ENCODE measurements at regions not wholly inside any gene's neighbourhood (a gene's known extent, or its start where the extent isn't known, plus 50 kb on each side); places are given as distances from the start of the nearest gene placed in this dataset.

DNA sequence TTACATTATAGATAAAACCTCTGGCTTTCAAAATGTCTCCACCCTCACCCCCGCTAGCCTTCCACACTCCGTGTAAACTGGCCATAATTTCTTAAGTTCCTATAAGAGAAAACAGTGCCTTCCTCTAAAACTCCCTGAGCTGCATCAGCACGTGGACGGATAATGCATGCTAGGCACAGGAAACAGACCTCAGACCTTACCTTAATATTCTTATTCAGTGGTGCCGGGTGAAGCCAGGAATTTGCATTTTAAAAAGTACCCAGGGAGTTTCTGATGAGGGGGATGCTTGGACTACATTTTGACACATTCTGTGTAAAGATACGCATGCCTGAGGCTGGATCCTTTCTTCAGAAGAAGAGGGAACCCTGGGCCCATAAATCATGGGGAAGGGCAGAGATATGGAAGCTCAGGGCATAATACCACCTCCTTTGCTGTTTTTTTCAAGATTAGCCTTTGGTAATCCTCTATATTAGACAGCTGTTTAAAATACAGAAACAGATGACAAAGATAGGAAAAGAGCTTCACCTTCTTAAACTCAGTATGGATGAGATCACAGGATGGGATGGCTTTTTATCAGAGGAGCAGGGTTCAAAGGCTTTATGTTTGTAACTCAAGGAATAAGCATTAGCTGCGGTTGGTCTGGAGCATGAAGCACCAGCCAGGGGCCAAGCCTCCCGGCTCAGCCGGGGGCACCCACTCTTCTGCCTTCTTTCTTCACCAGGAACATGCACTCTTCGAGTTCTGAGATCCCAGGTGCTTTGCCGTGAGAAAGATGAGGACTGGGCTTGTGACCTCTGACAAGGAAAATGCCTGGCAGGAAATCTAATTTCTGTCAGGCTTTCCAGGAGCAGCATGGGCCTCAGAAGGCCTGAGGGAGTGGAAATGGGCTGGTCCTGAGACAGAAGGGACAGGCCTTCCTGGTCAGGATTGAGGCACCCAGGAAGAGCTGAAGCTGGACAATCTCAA, 218.1 kb upstream of the SOX4 start:
- in situ Hi-C loops (cut with HindIII; ENCODE audit: low sequenced_read_pairs): no loop called here

DNA sequence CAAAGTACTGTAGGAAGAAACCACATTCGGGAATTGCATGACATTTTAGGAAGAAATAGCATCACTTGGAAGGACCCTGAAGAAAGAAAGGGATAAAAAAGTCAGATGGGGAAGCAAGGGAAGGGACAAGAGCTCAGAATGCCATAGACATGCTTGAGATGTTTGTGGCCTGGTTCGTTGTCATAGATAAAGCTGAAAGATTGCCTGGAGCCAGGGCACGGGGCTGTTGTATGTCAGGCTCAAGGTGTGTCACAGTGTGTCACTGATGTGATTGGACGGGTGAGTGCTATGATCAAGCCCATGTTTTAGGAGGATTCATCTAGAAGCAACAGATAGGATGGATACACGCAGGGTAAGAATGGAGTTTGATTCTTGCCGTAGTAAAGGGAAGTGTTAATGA, 216.2 kb upstream of the SOX4 start:
- in situ Hi-C loops (cut with HindIII; ENCODE audit: low sequenced_read_pairs): no loop called here

DNA sequence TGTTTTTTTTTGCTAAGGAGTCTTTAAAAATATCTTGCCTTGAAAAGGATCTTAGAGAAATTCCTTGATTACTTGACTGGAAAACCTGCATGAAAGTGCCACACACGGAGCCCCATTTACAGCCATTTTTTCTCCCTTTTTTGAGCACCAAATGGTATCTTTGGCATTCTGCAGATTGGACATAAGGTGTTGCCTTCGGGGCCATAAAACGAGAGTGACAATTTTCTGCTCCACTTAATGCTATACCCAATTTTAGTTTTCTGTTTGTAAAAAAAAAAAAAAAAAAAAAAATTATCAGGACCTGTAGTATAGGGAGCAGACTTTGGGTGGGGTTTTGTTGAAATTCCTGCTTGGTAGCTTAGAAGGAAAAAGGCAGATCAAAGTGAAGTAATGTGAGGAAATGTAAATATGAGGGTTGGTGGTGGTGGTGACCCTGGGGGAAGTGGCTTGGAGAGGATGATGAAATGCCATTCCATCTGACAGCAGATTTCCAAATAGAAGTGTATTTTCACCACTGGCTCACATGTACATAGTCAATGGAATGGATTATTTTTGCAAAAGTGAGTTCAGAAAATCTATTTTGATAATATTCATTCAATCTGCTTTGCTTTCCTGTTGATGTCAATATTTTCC, 212.1 kb upstream of the SOX4 start:
- in situ Hi-C loops (cut with HindIII; ENCODE audit: low sequenced_read_pairs): no loop called here

DNA sequence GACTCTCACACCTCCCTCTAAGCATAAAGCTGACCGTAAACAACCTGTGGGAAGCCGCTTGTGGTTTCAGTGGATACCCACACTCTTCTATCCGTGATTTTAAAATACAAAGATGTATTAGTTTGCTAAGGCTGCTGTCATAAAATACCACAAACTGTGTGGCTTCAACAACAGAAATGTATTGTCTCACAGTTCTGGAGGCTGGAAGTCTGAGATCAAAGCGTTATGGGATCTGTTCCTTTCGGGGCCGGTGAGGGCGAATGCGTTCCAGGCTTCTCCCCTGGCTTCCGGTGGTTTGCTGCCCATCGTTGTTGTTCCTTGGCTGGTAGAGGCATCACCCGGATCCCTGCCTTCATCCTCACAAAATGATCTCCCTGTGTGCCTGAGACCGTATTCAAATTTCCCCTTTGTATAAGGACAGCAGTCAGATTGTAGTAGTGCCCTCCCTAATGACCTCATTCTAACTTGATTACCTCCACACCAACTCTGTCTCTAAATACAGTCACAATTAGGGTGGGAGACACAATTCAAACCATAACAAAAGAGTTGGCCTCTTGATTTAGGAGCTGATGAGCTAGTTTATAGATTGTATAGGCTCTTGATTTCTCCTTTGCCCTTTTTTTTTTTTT, 210.6 kb upstream of the SOX4 start:
- in situ Hi-C loops (cut with HindIII; ENCODE audit: low sequenced_read_pairs): no loop called here

DNA sequence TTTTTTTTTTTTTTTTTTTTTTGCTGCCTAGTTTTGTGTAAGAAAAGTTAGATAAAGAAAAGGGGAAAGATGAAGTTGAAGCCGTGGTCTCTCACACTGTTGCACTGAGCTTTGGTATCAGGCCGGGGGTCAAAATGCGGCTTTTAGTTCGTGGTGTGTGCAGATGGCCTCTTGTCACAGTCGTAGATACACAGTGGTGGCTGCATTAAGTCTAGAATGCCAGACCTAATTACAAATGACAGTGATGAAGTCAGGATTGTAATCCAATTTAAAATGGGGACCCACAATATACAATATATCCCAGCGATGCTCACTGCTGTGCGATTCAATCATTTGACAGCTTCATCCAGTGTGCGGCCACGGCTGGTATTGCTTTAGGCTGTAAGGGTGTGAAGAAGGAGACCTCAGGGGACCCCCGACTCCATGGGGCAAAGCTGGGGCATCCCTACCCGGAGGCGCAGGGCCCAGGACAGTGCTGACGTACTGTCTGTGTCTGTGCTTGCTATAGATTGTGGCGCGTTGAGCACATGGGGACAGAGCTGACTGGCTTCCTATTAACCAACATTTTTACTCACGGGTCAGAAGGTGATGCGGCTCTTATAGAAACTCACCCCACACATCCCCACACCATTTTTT, 210.0 kb upstream of the SOX4 start:
- in situ Hi-C loops (cut with HindIII; ENCODE audit: low sequenced_read_pairs): no loop called here

DNA sequence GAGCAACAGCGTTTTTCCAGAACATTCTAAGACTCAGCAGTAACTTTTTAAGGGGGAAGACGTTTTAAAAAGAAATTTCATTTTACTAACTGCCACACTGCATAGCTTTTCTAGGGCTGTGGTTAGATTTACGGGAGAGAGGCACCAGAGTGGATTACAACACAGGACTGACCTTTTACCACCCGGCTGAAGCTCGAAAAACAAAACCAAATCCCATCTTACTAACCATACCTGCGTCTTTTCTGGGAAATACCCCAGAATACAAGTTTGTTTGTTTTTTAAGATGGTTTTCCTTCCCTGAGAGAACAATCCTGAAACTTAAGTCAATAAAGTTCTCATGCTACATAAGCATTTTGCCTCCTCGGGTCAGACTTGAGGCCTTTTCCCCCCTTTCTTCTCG, 209.3 kb upstream of the SOX4 start:
- in situ Hi-C loops (cut with HindIII; ENCODE audit: low sequenced_read_pairs): no loop called here

DNA sequence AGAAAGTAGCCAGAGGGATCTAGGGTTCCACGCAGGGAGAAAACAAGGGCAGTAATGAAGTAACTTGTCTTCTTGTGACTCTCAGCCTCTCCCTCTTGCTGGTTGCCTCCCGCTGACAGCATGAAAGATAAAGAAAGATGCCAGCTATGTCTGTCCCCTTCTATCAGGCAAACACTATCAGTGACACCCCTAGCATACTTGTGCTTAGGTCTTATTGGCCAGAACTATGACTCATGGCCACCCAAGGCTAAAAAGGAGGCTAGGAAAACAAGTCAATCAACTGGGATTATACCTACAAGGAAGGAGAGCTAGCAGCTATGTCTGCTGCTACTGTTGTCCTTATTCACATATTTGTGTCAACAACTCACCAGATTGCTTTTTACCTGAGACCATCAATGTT, 206.8 kb upstream of the SOX4 start:
- in situ Hi-C loops (cut with HindIII; ENCODE audit: low sequenced_read_pairs): no loop called here

DNA sequence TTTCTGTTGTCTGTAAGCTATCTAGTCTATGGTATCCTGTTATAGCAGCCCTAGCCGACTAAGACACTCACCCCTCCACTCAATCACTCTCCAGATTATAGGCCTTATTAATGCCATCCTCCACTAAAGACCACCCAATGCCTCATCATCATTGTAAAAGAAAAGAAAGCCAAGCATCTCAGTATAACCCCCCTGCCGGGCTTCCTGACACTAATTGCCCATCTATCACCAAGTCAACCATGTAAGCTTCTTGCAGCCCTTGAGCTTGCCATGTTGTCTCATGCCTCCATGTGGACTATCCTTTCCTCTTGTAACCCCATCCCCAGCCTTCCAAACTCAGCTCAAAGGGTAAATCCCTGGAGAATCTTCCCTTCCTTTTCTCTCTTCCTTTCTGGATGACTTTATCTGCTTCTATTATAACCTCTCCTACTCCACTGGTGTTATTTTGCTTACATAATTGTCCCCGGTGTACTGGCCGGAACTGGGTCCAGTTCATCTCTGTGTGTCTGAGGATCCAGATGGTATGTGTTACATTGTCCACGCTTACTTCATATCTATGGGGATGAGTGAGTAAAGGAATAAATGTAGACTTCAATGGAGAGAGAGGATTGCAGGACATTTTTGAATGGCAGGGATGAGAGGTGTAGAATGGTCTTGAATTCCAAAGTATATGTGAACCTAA, 202.9 kb upstream of the SOX4 start:
- in situ Hi-C loops (cut with HindIII; ENCODE audit: low sequenced_read_pairs): no loop called here

DNA sequence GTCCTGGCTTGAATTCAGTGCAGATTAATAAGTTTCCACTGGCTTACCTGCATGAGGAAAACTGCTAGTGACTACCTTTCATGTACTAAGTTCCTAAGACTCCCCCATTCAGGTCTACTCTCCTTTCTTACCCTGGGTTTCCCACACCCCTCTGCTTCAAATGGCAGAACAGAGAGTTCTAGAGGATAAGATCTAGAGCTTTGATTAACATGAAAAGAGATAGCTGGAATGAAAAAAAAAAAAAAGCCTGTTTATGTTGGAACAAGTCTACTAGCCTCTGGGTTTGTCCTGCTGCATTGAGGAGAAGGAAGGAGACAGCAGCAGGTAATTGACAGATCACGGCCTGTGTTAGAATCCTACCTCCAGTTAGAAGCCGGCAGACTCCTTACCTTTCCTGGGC, 201.4 kb upstream of the SOX4 start:
- in situ Hi-C loops (cut with HindIII; ENCODE audit: low sequenced_read_pairs): no loop called here

DNA sequence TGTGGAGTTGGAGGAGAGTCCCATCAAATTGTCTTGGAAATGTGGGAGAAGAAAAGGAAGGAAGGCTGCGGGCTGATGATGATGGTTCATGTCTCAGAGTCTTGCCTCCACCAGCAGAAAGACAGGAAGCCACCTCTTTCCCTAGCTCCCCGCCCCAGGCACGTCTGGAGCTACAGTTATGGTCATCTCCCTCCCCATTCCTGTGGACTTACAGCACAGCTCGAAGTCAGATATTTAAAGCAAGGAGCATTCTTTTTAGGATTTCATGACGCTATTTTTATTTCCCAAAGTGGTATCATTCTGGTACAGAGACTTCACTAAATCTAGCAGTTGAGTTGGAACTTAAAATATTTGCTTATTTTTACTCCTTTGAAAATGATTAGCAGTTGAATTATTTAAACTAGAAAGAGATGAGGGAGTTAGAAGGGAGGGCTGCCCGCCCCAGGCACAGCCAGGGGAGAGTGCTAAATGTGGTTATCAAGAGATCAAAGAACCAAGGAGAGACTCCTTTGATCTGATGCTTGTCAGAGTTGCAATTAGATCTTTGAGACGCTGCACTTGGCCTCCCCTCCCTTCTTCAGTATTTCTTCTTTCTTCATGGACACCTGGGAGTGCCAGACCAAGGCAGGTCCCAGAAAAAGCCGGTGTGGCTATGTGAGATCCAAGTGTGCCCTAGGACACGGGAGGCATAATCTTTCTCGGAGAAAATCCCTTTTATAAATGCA, 199.9 kb upstream of the SOX4 start:
- in situ Hi-C loops (cut with HindIII; ENCODE audit: low sequenced_read_pairs): no loop called here

DNA sequence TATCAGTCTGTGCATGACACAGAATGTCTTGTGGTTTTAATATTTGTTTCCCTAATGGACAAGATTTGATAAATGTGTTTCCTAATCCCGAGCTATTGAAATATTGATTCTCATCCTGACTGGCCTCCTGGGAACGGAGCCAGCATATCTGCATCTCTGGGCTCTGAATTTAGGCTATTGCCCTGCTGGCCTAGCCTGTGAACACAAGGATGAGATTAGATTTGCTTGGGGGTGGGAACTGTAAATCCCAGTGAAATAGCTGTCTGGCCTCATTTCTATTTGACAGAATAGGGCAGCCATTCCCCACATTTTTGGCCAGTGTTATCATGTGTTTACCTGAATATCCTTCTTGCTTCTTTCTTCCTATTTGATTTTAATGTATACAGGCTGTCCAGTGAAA, 198.4 kb upstream of the SOX4 start:
- in situ Hi-C loops (cut with HindIII; ENCODE audit: low sequenced_read_pairs): no loop called here

DNA sequence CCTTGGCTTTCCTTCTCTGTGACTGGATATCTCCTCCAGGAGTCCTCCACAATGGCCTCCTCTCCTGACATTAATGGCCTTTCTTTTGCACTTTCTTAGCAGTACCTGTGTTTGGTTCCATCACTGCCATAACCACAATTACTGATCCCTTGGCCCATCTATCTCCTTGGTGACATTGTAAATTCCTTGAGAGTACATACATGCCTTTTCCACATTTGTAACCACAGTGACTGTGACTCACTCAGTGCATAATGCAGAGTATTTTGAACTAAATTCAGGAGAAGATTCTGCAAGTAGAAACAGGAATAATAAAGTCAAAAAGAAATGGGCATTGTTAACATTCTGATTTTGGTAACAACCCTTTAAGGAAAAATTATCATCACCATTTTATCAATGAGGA, 197.2 kb upstream of the SOX4 start:
- in situ Hi-C loops (cut with HindIII; ENCODE audit: low sequenced_read_pairs): no loop called here

DNA sequence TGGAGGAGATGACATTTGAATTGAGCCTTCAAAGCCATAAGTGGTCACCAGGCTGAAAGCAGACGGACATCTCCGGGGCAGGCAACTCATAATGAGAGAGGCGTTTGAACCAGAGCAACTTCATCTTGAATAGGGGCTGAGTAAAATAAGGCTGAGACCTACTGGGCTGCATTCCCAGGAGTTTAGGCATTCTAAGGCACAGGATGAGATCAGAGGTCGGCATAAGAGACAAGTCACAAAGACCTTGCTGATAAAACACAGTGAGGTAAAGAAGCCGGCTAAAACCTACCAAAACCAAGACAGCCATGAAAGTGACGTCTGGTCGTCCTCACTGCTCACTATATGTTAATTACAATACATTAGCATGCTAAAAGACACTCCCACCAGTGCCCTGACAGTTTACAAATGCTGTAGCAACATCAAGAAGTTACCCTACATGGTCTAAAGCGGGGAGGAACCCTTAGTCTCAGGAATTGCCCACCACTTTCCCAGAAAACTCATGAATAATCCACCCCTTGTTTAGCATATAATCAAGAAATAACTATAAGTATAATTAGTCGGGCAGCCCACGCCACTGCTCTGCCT, 194.7 kb upstream of the SOX4 start:
- in situ Hi-C loops (cut with HindIII; ENCODE audit: low sequenced_read_pairs): no loop called here

DNA sequence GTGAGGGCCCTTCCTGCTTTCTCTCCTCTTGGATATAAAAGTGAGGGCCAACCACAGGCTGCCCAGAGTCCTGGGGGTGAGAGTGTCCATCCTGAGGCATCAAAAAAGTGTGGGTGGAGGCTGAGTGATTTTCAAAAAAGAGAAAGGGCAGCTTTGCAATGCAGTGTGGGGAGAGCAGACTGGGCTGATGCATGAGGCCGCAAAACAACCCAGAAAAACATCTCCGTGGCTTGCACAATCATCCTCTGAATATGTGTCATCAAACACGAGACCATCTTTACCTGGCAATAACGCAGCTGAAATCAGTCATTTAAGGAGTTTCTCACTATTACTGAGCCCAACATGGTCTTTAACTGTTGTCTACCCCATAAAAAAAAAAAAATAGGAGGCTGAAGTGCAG, 191.2 kb upstream of the SOX4 start:
- in situ Hi-C loops (cut with HindIII; ENCODE audit: low sequenced_read_pairs): no loop called here

DNA sequence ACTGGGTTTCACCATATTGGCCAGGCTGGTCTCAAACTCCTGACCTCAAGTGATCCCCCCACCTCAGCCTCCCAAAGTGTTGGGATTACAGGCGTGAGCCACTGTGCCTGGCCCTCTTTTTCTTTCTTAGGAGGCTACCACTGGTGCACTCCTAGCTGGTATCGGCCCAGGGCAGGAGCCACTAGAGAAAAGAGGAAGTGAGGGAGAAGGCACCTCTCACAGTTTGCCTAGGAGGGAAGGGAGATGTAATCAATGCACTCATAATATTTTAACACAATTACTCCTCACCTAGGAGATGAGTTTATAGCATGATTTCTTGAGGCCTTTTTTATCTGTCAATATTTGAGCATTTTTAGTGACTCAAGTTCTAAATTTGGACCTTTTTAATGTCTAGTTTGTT, 189.0 kb upstream of the SOX4 start:
- in situ Hi-C loops (cut with HindIII; ENCODE audit: low sequenced_read_pairs): no loop called here

DNA sequence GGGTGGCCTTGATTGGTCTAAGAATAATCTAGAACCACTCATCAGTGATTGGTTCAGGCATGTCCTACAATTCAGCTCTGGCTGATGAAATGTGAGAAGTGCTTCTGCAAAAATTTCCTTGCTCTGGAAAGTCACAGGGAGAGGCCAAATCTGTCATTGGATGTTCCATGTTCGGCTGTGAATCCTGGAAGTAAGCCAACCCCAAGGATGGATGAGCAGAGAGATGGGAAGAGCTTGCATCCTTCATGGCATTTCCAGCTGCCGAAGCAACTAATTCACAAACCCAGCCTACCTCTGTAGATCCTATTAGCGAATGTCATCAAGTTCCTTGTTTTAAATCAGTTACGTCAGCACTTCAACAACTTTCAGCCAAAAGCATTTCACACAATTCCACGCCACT, 187.2 kb upstream of the SOX4 start:
- in situ Hi-C loops (cut with HindIII; ENCODE audit: low sequenced_read_pairs): no loop called here

DNA sequence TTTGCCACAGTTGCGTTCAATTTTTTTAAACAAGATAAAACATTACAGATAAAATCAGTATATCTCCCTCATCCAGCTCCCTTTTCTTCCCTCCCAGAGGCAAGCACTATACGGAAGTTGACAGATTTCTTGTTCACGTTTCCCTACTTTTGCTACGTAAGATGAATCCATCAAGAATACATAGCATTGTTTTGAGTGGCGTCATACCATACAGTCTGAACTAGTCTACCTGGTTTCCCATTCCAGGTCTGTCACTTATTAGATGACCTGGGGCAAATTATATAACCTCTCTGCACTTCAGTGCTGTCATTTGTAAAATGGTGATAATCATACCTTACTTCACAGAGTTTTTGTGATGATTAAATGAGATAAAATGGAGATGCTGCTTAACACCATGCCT, 184.3 kb upstream of the SOX4 start:
- in situ Hi-C loops (cut with HindIII; ENCODE audit: low sequenced_read_pairs): no loop called here

DNA sequence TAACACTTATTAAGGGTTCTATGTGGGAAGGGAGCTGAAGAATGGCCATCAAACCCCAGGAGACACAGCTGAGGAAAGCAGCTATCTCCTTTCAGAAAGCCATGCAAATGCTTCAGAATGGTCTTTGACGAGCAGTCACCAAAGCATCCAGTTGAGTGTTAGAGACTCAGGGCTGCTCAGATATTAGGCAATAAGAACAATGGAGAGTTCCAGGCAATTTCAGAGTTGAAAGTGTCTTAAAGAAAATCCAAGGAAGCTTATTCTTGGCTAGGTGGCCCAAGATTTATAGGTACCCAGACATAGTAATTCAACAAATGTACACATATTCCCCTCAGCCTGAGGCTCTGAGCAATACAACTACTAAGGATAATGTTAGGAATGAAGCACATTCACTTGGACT, 180.1 kb upstream of the SOX4 start:
- in situ Hi-C loops (cut with HindIII; ENCODE audit: low sequenced_read_pairs): no loop called here

DNA sequence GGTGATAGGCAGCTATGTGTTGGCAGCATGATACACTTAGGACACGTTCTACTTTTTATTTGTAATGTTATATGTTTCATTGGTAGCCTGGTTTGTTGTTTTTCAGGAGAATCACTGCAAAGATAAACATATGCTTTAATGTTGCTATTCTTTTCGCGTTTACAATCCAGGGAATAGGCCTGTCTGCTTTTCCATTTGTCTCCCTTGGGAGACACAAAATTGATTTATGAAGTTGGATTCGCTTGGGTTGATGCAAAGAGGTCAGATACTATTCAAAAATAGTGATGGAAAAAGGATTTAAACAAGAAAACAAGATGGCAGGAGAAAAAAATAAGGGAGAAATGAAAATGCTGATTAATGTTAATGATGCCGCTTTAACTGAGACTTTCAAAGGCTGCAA, 179.5 kb upstream of the SOX4 start:
- in situ Hi-C loops (cut with HindIII; ENCODE audit: low sequenced_read_pairs): no loop called here

Measured in DLD1 (cell line).